PFSK-1 (cell line): ENCODE measurements at regions not wholly inside any gene's neighbourhood (a gene's known extent, or its start where the extent isn't known, plus 50 kb on each side); places are given as distances from the start of the nearest gene placed in this dataset.

ENCODE experiments used
- FOXP2 ChIP-seq: optimal IDR thresholded peaks from 2 replicates; pipeline ENCODE3; 2011; ENCODE audit warnings: borderline replicate concordance, control low read depth, inconsistent platforms; ENCODE audit not compliant: insufficient read depth; ENCODE audit errors: extremely low read length, extremely low read depth
- POLR2AphosphoS5 ChIP-seq: IDR thresholded peaks from 2 replicates; pipeline ENCODE4 v1.6.1; 2012; ENCODE audit warnings: low read depth, mild to moderate bottlenecking, control low read depth, low read length, moderate library complexity
- SIN3A ChIP-seq: IDR thresholded peaks from 2 replicates; pipeline ENCODE4 v1.6.1; 2012; ENCODE audit warnings: mild to moderate bottlenecking, low read length, moderate library complexity, borderline replicate concordance; ENCODE audit not compliant: insufficient read depth
- TAF1 ChIP-seq: IDR thresholded peaks from 2 replicates; pipeline ENCODE4 v1.6.1; 2012; ENCODE audit warnings: low read length, control low read depth, borderline replicate concordance; ENCODE audit not compliant: insufficient read depth
- TF ChIP-seq, protein P1 (sequence below), 2 experiments: IDR thresholded peaks; 2 replicates each; pipeline versions ENCODE4 v1.6.1 to v1.8.0; 2011 to 2012; ENCODE audit warnings: low read depth in 2 of 2, low read length in 2 of 2, control low read depth in 1 of 2, inconsistent platforms in 1 of 2, mild to moderate bottlenecking in 1 of 2, moderate library complexity in 1 of 2; ENCODE audit not compliant: insufficient read depth in 1 of 2

DNA sequence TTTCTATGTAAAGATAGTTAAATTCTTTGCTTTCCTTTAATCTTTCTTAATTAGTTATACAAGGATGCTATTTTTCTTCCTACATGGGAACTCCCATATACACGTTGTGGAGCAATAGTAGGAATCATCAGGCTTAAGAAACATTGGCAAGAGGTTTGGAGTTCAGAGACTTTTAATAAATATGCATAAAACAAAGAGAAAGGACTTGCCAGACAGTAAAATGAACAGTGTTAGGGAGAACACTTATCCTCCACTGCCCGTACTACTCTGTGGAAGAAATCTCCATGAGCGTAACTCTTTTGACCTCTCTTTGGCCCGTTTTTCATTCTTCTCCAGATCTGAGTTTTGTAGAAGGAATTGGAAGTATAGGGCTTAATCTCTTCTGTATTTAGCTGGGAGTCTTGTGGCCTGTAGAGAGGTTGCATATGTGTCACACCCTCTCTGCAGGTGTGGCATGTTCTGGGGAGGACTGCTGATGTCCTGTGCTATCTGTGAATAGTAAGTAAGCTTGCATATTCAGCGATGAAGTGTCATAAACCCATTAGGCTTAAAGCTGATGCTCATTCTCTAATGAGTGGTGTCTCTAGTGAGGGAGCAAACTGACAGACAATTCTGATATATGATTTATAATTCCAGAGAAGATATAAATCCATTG is 455.4 kb upstream of the FAR2 start:
- TF ChIP-seq SIN3A (no peak), TAF1 (no peak), FOXP2 (no peak), POLR2AphosphoS5 (no peak)
- TF ChIP-seq, protein P1, sequence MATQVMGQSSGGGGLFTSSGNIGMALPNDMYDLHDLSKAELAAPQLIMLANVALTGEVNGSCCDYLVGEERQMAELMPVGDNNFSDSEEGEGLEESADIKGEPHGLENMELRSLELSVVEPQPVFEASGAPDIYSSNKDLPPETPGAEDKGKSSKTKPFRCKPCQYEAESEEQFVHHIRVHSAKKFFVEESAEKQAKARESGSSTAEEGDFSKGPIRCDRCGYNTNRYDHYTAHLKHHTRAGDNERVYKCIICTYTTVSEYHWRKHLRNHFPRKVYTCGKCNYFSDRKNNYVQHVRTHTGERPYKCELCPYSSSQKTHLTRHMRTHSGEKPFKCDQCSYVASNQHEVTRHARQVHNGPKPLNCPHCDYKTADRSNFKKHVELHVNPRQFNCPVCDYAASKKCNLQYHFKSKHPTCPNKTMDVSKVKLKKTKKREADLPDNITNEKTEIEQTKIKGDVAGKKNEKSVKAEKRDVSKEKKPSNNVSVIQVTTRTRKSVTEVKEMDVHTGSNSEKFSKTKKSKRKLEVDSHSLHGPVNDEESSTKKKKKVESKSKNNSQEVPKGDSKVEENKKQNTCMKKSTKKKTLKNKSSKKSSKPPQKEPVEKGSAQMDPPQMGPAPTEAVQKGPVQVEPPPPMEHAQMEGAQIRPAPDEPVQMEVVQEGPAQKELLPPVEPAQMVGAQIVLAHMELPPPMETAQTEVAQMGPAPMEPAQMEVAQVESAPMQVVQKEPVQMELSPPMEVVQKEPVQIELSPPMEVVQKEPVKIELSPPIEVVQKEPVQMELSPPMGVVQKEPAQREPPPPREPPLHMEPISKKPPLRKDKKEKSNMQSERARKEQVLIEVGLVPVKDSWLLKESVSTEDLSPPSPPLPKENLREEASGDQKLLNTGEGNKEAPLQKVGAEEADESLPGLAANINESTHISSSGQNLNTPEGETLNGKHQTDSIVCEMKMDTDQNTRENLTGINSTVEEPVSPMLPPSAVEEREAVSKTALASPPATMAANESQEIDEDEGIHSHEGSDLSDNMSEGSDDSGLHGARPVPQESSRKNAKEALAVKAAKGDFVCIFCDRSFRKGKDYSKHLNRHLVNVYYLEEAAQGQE (IDR thresholded peaks at IDR 0.05; ENCODE audit: insufficient read depth in 1 of 2, low read depth in 2 of 2, low read length in 2 of 2) = no peak

DNA sequence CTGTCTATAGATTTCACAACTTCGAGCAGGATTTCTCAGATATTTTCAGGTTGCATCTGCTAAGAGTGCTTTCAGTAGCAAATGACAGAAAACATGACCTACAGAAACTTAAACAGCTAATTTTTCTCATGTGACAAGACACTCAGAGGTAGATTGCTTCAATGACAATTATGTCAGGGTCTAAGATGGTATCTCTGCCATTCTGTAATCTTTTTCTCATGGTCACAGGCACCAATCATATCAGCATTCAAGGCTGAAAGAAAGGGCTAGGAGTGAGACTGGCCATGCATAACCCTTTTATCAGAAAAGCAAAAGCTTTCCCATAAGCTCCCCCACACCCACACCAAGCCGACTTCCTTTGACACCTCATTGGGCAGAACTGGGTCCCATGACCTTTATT is 450.5 kb upstream of the FAR2 start:
- TF ChIP-seq, protein P1 (IDR thresholded peaks at IDR 0.05; ENCODE audit: insufficient read depth in 1 of 2, low read depth in 2 of 2, low read length in 2 of 2) = no peak
- TF ChIP-seq SIN3A (no peak), TAF1 (no peak), FOXP2 (no peak), POLR2AphosphoS5 (no peak)

DNA sequence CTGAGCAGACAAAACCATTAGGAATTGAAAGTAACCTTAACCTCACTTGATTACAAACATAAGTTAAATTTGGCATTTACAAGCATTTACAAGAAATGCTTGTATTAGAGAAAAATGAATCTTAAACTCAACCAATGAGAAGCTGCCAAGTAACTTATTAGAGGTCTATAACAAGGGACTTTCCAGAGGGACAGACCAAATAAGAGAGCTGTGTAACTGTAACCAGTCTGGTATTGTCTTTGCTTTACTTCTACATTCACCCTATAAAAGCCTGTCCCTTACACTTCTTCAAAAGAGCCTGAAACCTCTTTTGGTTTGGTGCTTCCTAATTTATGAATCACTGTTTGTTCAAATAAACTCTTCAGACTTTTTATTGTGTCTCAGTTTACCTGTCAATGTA is 450.0 kb upstream of the FAR2 start:
- no peak for TF ChIP-seq FOXP2
- no peak for TF ChIP-seq POLR2AphosphoS5
- no peak for TF ChIP-seq TAF1
- no peak for TF ChIP-seq SIN3A
- TF ChIP-seq, protein P1 (IDR thresholded peaks at IDR 0.05; ENCODE audit: insufficient read depth in 1 of 2, low read depth in 2 of 2, low read length in 2 of 2) = no peak

DNA sequence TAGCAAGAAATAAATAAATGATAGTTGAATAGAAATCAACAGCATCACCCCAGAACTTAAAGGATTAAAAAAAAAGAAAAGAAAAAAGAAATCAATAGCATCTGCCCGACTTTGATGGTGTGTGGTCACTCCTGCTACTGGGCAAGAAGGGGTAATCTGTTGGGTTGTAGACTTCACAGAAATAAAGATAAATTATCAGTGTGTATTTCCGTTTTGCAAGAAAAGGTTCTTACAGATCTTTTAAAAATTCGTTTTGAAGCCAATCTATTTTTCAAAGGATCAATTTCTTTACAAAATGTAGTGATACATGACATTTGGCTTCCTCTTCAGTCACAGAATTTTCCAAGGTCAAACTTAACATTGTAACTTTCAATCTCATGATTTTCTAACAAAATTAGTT is 448.9 kb upstream of the FAR2 start:
- TF ChIP-seq POLR2AphosphoS5 = no peak
- TF ChIP-seq, protein P1 (IDR thresholded peaks at IDR 0.05; ENCODE audit: insufficient read depth in 1 of 2, low read depth in 2 of 2, low read length in 2 of 2) = no peak
- TF ChIP-seq FOXP2 = no peak
- no peak for TF ChIP-seq SIN3A
- TF ChIP-seq TAF1 = no peak
